NCI-H526 treated with DMSO at 0.1 percent for 48 hours (cell line): ENCODE measurements at regions not wholly inside any gene's neighbourhood (a gene's known extent, or its start where the extent isn't known, plus 50 kb on each side); places are given as distances from the start of the nearest gene placed in this dataset.
"Not testable (repeated sequence)": the region's sequence is repeated elsewhere in the genome, so short reads cannot be mapped to it uniquely, and the experiment has no call there.

Experiments
- DNase-seq: peaks from one replicate; lab custom pipeline; 2025; lab: John Stamatoyannopoulos, UW

DNA sequence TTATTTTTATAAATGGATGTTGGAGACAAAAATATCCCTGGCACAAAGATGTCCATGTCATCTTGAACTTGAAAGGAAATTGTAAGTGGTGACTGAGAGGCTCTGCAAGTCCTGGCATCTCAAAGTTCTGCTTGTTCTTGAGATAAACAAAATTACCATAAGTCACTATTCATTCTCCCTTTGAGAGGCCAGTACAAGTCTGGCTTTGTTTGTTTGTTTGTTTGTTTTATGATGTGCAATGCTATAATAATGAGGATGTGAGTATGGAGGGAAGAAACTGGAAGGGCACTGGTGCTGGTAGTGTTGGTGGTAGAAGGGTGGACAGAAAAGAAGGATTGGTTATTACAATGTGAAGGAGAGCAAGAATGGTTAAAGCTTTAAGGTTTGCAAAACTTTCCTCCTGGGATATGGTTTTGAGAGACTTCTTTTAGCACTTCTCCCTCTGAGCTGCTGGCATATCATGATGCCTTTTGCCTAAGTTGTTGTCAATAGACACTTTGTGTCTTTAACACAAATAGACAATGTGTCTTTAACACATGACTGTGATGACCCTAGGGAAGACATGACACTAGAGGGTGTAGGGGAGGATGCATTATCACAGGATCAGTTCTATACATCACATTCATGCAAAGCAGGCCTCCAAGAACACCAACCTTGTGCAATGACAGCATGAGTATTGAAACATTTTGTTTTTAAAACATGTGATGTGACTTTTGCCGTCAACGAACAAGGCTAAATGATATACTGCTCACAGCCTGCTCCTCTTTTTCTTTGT, 880.5 kb upstream of the GOT2 start:
- no peak for DNase-seq

DNA sequence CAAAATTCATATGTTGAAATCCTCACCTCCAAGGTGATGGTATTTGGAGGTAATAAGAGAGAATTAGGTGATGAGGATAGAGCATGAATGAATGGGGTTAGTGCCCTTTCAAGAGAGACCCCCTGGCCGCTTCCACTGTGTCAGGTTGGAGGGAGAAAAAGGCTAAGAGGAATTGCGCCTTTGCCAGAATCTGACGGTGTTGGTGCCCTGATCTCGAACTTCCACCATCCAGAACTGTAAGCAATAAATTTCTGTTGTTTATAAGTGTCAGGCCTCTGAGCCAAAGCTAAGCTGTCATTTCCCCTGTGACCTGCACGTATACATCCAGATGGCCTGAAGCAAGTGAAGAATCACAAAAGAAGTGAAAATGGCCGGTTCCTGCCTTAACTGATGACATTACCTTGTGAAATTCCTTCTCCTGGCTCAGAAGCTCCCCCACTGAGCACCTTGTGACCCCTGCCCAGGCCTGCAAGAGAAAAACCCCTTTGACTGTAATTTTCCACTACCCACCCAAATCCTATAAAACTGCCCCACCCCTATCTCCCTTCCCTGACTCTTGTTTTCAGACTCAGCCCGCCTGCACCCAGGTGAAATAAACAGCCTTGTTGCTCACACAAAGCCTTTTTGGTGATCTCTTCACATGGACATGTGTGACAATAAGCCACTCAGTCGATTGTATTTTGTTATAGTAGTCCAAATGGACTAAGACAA, 878.9 kb upstream of the GOT2 start:
- not testable (repeated sequence) for DNase-seq

DNA sequence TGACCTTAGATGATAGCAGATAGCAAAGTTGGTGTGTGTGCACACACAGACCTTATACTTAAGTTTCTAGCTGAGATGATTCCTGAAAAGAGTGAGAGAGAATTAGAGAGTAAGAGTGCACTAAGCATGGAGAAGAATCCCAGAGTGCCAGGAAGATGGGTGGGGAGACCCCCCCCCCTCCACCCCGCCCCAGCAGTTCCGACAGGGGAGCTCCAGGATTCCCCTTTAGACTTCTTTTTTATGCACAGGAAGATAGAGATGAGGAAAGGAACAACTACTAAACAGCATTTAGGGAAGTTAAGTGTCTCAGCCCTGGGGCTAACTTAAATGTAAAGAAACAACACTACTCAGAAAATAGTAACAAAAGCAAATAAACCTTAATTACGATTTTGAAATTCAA, 878.0 kb upstream of the GOT2 start:
- no peak for DNase-seq

DNA sequence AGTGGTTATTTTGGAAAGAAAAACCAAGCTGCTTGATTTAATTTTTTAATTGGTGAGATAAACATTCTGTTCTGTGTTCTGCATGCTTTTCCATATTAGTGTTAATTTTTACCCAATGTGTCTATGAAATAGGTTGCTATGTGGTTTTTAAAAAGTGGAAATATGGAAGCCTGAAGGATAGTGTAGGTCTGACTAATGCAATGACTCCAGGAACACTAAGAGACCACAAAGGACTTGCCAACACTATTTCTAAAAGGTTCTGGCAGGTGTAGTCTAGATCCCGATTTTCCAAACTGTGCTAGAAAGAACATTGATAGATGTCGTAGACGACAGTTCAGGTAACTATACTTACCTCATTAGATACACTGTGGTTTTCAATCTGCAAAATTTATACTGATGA, 877.4 kb upstream of the GOT2 start:
- DNase-seq: no peak

DNA sequence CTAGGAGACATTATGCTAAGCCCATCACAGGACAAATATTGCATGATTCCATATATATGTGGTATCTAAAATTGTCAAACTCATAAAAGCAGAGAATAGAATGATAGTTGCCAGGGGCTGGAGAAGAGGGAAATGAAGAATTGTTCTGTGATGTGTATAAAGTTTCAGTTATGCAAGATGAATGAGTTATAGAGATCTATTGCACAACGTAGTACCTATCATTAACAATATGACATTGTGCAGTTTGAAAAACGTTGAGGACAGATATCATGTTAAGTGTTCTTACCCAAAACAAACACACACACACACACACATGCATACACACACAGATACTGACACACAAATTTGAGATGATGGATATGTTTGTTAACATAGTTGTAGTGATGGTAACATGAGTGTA, 871.6 kb upstream of the GOT2 start:
- no peak for DNase-seq

DNA sequence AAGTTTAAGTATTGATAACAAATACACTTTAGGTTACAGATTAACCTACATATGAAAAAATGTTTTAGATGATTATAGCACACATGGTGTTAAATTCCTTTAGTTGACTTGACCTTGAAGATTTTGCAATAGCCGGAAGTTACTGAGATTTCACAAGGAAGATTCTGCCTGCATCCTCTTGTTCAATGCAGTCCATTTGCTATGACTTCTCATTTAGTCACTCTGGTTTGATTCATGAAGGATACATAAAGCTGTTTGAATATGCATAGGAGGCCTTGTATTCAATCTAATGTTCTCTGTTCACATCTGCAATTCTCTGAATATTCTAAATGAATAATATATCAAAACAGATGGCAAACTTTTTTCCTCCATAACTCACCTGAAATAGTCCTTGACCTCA, 870.2 kb upstream of the GOT2 start:
- no peak for DNase-seq

DNA sequence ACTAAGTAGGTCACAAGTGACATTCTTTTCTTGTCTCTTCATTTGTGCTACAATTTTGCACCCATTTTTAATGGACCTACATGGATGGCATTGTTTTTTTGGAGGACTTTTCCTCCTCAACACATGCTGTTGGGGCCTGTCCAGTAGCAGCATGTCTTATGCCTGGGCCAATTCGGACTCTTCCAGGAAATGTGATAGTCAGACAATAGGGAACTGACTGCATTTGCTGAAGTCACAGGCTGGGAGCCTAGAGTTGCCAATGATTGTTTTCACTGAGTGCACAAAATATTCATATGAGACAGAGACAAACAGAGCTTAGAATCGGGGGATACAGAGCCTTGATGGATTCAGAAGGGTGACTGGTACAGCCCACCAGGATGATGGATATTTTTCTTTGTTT, 867.3 kb upstream of the GOT2 start:
- DNase-seq: no peak

DNA sequence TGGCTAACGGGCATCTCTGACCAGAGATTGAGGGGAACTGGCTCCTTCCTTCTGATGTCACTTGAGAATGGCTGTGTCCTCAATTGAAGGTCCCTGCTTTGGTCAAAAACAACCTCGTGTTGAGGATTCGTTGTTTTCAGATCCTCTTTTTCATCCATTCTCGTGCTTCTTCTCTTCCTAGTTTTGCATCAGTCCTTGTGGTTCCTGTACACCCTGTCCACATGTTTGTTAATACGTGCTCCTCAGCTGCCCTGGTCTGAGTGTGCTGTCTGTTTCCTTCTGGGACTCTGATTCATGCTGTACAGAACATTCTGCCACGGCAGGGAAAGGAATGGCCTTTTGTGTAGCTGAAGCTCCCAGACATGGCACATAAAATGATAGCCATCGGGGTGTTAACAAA, 863.2 kb upstream of the GOT2 start:
- no peak for DNase-seq

DNA sequence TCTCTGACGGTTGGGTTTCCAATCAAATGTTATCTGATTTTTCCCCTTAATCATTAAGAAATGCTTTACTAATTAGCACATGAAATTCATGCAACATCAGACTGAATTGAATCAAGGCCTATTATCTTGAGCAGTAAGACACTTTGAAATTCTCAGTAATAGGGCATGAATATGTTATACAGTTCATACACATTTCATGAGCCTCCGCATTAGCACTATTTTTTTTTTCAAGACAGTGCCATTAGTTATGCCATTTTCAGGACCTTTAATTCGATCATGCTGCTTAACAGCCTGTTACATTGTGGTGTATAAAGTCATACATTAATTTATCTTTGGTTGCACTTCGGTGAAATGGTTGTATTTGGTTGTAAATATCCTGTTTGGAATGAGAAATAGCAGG, 862.6 kb upstream of the GOT2 start:
- no peak for DNase-seq

DNA sequence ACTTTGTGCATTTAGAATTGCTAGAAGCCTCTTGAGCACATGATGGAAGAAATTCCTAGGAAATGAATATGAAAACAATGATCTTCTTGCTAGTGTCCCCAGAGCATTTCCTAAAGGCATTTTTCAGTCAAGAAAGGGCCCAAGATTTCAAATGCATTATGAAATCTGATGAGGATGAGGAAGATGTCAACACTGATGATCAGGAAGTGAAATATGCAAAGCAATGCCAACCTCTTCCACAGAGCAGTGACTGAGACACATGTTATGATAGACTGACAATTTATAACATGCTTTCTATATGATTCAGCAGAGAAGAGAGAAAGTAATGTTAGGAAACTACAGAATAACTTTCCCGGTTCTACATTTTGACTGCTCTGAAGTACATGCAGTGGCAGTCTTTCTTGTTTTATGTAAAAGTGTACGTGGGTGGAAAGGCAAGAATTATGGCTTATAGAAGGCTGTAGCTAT, 859.1 kb upstream of the GOT2 start:
- no peak for DNase-seq

DNA sequence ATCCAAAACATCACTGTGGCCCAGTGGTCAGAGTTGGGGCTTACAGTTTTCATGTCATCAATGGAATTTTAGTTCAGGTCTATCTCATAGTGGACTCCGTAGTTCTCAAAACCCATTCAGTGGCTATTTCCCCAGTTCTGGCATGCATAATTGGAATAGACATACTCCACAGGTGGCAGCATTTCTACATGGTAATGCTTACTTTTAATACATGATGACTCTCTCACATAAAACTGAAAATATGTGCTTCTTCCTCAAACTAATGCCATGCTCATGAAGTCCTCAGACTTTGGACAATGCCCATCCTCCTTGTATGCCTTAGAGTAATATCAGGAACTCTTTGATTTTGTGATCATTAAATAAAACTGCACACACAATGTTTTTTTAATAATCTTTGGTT, 857.4 kb upstream of the GOT2 start:
- no peak for DNase-seq

DNA sequence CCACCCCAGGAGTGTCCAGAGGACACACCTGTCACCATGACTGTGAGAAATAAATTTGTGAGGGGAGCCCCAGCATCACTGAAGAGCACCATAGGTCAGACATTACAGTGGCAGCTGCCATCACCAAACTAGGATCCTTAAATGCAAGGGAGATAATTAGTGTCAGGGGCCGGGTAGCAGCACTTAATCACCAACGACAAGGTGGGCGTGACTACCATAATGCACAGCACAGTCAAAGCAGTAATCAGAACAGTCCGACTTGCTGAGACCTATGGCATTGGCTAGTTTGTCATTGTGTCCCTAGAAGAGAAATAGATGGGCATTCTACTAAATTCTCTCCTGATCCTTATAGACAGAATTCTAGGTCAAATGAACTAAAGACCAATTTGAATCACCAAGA, 856.7 kb upstream of the GOT2 start:
- DNase-seq: no peak

DNA sequence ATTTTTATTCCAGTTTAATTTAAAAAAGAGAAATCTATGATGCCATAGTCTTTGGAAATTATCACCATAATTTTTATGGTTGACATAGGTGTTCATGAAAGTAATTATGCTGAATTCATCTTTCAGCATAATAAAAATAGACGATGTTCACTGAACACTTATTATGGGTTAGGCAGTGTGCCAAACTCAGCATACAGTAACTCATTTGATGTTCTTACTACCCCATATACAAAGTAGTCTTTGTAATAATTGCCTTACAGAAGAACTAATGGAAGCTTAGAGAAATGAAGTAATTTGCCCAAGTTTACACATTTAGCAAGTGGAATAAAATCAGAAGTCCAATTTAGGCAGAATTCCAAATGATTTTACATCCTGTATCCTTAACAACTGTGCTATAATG, 852.2 kb upstream of the GOT2 start:
- no peak for DNase-seq

DNA sequence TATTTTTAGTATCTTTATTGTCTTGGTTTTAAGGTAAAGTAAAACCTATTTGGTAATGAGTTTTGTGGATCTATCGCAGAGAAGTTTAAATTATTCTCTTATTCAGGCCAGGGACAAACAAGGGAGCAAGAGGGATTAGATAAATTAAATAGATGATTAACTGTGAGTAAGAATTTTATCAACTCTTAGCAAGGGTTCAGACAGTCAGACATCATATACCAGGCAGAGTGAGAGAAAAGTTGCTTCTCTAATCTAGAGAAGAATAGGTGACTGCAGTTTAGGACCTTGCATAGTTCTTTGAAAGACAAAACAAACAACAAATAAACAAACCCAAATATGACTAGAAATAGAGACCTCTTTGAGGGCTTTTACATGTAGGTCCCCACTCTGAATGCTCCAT, 840.2 kb upstream of the GOT2 start:
- DNase-seq: no peak

DNA sequence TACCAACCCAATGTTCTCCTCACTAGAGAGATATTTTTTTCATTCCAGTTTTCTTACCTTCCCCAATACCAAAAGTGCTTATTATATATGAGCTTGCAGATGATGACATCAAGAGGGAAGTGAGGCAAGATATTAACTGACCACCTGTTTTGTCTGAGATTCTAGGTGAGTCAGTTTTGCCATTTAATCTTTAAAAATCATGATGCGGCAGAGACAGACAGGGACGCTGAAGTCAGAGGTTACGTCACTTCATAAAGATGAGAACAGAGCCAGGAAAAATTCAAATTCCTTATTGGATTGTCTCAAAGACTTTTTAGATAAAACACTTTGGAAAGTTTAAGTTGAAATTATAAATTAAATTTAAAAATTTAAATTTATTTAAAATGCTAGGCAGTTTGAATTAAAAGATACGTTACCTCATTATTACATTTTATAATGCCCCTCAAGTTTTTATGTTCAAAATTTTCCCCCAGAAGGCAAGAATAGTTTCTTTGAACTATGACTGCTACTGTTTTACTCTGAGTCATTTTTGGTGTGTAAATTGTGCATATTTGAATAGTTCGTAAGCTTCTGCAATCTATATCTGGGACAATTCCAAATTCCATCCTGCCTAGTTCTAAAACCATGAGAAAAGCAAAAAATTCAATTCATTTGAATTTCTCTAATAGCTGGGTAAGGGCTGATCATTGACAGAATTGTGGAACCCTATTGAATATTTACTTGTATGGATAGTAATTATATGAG, 839.6 kb upstream of the GOT2 start:
- no peak for DNase-seq

DNA sequence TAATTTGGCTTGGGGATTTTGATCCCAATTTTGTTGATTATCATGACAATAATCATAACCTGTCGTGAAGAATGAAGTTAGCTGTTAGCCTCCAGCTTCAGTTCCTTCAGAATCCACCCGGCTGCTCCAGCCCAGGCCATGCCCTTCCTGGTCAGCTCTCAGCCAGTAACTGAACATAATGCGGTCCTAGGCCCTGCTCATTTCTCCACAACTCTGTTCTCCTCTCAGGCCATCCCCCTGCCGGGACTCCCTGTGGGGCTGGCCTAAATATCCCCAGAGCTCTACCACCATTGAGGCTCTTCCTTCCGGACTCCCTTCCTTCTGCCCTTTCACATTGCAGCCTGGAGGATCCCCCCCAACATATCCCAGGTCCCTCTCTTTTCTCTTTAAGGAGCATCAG, 833.4 kb upstream of the GOT2 start:
- DNase-seq: no peak

DNA sequence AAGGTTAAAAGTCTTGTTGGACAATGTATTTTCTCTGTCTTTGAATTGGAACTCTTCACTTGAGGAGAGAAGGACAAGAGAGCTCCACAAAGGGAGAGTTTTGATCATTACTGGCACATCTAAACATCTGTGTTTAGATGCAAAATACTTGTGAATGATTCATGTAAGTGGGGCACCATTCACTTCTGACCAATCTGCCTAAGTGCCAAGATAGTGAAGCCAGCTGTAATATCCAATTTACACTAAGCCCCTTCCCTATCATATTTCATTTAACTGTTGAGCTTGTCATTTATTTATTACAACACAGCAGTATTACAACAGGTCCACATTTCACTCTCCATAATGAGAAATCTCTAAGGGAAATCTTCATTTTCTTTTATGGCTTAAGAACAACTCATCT, 832.3 kb upstream of the GOT2 start:
- no peak for DNase-seq

DNA sequence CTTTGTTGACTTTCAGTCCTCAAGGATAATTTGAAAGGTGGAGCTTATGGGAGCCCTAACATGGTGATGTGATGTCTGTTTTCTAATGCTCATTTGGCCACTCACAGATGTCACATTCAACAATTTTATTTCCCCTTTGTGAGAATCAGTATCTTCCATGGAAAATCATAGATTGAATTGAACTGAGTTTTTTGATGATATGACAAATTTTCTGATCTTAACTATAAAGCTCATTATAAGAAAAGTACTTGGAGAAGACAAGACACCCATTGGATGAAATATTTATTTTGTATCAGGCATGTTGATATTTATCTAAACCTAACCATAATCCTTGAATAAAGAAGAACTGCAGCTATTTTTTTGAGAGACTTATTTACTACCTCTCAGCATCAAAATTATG, 824.6 kb upstream of the GOT2 start:
- no peak for DNase-seq

DNA sequence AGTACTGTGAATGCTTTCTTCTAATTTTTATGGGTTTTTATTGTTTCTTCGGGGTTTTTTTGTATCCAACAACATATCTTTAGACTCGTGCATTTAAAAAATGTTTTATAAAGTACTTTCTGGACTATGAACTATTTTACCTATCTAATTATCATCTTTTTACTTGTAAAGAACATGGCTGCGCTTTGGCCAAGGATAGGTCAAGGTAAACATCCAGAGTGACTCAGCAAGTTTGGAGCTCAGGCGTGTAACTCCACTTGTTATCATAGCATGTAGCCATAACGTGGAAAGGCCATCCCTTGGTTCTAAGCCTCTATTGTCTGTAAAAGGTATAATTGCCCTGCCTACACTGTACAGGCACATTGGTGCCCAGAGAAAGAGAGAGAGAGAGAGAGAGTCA, 818.0 kb upstream of the GOT2 start:
- DNase-seq: no peak

DNA sequence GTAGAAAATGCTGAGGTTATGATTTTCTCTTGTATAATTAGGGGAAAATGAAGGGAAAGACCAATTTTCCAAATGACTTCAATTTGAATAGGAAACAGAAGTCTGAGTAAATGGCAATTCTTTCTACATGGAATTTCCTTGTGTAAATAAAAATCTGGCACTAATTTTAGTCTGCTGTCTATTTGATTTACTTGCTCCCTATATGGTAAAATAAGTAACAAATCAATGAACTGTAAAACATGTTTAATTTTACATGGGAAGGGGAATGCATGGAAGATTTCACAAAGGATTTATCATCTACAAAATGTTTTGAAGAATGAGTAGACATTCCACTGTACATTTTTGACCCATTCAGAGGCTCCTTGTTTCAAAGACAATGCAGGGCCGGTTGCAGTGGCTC, 811.6 kb upstream of the GOT2 start:
- DNase-seq: no peak

DNA sequence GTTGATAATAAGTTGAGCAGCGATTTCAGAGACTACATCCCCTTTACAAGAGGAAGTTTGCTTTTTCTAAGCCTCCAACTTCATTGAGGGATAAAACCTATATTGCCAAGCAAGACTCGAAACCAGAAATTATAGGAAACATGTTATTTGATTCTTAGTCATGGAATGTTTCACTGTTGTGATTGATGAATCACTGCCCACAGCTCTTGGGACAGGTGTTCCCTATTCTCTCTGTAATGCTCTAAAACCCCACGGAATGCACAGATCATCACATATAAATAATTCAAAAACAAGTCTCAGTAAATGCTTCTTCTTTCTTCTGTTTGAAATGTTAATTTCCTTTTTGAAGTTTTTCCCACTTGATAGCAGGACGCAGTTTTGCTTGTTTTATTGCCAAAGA, 809.5 kb upstream of the GOT2 start:
- DNase-seq: no peak

DNA sequence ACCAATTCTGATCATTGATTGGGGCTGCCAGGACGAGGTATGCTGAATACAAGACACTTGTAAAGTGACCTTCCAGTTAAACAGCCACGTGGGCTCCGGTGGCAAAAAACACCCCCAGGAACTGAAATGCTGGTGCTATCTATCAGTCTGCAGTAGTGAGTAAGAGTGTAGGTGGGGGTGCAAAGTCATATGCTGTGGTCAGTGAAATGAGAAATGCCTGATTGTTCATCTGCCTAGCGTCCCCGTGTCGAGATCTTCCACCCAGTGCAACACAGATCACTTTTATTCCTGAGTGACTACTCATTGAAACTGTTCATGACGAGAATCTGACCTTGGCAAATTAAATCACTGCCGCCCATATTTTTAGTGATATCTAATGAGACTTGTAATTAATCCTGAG, 806.5 kb upstream of the GOT2 start:
- DNase-seq: no peak

DNA sequence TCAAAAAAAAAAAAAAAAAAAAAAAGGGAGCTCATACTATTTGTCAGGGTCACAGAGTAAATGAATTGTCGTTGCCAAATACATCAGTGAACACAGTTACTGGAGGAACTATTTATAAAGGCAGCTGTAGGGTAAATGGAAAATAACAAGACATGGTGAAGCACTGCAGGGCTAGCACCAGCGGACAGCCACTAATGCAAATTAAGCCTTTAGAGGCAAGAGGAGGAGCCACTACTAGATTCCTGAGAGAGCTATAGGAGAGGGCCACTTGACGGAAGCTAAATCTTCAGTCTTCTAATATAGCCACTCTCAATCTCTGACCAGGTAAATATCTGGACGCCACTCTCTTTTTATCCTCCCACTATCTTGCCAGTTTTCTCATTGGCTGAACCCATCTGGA, 801.2 kb upstream of the GOT2 start:
- no peak for DNase-seq
